ENCODE measurements at regions not wholly inside any gene's neighbourhood (a gene's known extent, or its start where the extent isn't known, plus 50 kb on each side); places are given as distances from the start of the nearest gene placed in this dataset.
"Not testable (repeated sequence)": the region's sequence is repeated elsewhere in the genome, so short reads cannot be mapped to it uniquely, and the experiment has no call there.

DNA sequence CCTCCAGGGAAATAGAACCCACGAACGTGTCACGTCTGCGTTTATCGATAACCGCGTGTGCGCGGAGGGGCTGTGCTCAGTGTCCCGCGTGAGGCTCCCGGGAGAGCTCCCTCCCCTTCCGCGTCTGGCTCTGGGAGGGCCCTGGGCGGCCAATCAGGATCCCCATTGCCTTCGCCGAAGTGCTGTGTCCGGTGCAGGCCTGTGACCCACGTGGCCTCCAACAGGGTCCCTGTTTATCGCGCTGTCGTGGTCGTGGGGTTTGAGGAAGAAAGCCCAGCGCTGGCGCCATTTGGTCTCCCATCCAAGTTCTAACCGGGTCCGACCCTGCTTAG, 345.6 kb downstream of the ADGRD1 start:
- POLR2A ChIA-PET, FAIRE-seq: not testable (repeated sequence)
- in situ Hi-C loops (cut with MboI) = loop anchor here (5.0 kb wide), 1 partner anchor 368 kb away; no protein-coding TSS in a partner anchor

GRCh38 chr12:131303576-131303975, 349.9 kb downstream of the ADGRD1 start:
- BruUV-seq (replicated peaks); H3K36me3 ChIP-seq (ENCODE audit: control insufficient read depth, insufficient read depth, low read length); H4K20me1 ChIP-seq (replicated peaks; ENCODE audit: control insufficient read depth, insufficient read depth, low read length); POLR2A ChIA-PET; FAIRE-seq; ATAC-seq; H3K9me1 ChIP-seq (ENCODE audit: control insufficient read depth, insufficient read depth, low read length); H3K27me3 ChIP-seq (ENCODE audit: control insufficient read depth in 2 of 2, insufficient read depth in 2 of 2, low read length in 2 of 2); H3K79me2 ChIP-seq (ENCODE audit: control insufficient read depth, insufficient read depth, low read length); H3K27ac ChIP-seq (ENCODE audit: extremely low read depth, low read depth, low read length); H3K4me2 ChIP-seq (ENCODE audit: insufficient read depth, low read length); H3K4me1 ChIP-seq (replicated peaks in 1 of 2; ENCODE audit: control insufficient read depth in 2 of 2, insufficient read depth in 2 of 2, low read length in 2 of 2); CTCF ChIA-PET (ENCODE audit: low intra/inter-chr PET ratio); H3K4me3 ChIP-seq; H2AFZ ChIP-seq (ENCODE audit: low read depth, low read length); H3K9ac ChIP-seq (ENCODE audit: insufficient read depth in 1 of 2, low read depth in 2 of 2, low read length in 2 of 2); intact Hi-C loops (cut with micrococcal nuclease); in situ Hi-C loops (cut with MboI); H3K9me3 ChIP-seq (replicated peaks; ENCODE audit: control insufficient read depth, insufficient read depth, low read depth, low read length); DNase-seq (ENCODE audit: extremely low read depth in 1 of 4, low spot score in 3 of 4): not testable (repeated sequence)
- no CpG with 5 or more reads among the region's 5 CpGs for WGBS (ENCODE audit: insufficient coverage, low coverage, missing lambda C conversion rate)

More for the DNA sequence above, 345.6 kb downstream of the ADGRD1 start:
- H3K4me1 ChIP-seq (replicated peaks in 1 of 2; ENCODE audit: control insufficient read depth in 2 of 2, insufficient read depth in 2 of 2, low read length in 2 of 2); H2AFZ ChIP-seq (ENCODE audit: low read depth, low read length); H3K9me3 ChIP-seq (replicated peaks; ENCODE audit: control insufficient read depth, insufficient read depth, low read depth, low read length); H3K27me3 ChIP-seq (ENCODE audit: control insufficient read depth in 2 of 2, insufficient read depth in 2 of 2, low read length in 2 of 2); BruUV-seq (replicated peaks); CTCF ChIA-PET (ENCODE audit: low intra/inter-chr PET ratio); DNase-seq (ENCODE audit: extremely low read depth in 1 of 4, low spot score in 3 of 4); H3K4me3 ChIP-seq; H4K20me1 ChIP-seq (replicated peaks; ENCODE audit: control insufficient read depth, insufficient read depth, low read length); H3K36me3 ChIP-seq (ENCODE audit: control insufficient read depth, insufficient read depth, low read length); ATAC-seq; H3K9me1 ChIP-seq (ENCODE audit: control insufficient read depth, insufficient read depth, low read length); H3K4me2 ChIP-seq (ENCODE audit: insufficient read depth, low read length); H3K9ac ChIP-seq (ENCODE audit: insufficient read depth in 1 of 2, low read depth in 2 of 2, low read length in 2 of 2); intact Hi-C loops (cut with micrococcal nuclease); H3K79me2 ChIP-seq (ENCODE audit: control insufficient read depth, insufficient read depth, low read length); H3K27ac ChIP-seq (ENCODE audit: extremely low read depth, low read depth, low read length): not testable (repeated sequence)
- no CpG with 5 or more reads among the region's 27 CpGs for WGBS (ENCODE audit: insufficient coverage, low coverage, missing lambda C conversion rate)

- WGBS (ENCODE audit: insufficient coverage, low coverage, missing lambda C conversion rate) = 0% methylated on average over 2 of the region's 6 CpGs
- H3K27ac ChIP-seq (ENCODE audit: extremely low read depth, low read depth, low read length); POLR2A ChIA-PET: not testable (repeated sequence)
Measured at GRCh38 chr12:131304642-131305041, 350.9 kb downstream of the ADGRD1 start.

More at GRCh38 chr12:131304642-131305041, 350.9 kb downstream of the ADGRD1 start:
- BruUV-seq (replicated peaks); H3K4me2 ChIP-seq (ENCODE audit: insufficient read depth, low read length); H2AFZ ChIP-seq (ENCODE audit: low read depth, low read length); H3K4me1 ChIP-seq (replicated peaks in 1 of 2; ENCODE audit: control insufficient read depth in 2 of 2, insufficient read depth in 2 of 2, low read length in 2 of 2); intact Hi-C loops (cut with micrococcal nuclease); in situ Hi-C loops (cut with MboI); H4K20me1 ChIP-seq (replicated peaks; ENCODE audit: control insufficient read depth, insufficient read depth, low read length); H3K27me3 ChIP-seq (ENCODE audit: control insufficient read depth in 2 of 2, insufficient read depth in 2 of 2, low read length in 2 of 2); CTCF ChIA-PET (ENCODE audit: low intra/inter-chr PET ratio); H3K9me1 ChIP-seq (ENCODE audit: control insufficient read depth, insufficient read depth, low read length); ATAC-seq; H3K9ac ChIP-seq (ENCODE audit: insufficient read depth in 1 of 2, low read depth in 2 of 2, low read length in 2 of 2); H3K79me2 ChIP-seq (ENCODE audit: control insufficient read depth, insufficient read depth, low read length); FAIRE-seq; H3K4me3 ChIP-seq; H3K36me3 ChIP-seq (ENCODE audit: control insufficient read depth, insufficient read depth, low read length); DNase-seq (ENCODE audit: extremely low read depth in 1 of 4, low spot score in 3 of 4); H3K9me3 ChIP-seq (replicated peaks; ENCODE audit: control insufficient read depth, insufficient read depth, low read depth, low read length): not testable (repeated sequence)
